B cell (primary cell): ENCODE measurements at regions not wholly inside any gene's neighbourhood (a gene's known extent, or its start where the extent isn't known, plus 50 kb on each side); places are given as distances from the start of the nearest gene placed in this dataset.

Experiments used
- CTCF ChIP-seq: fragments of 200-600 bp; IDR thresholded peaks from one replicate; pipeline ENCODE4 v1.8.0; 2022; ENCODE audit warnings: antibody characterized with exemption, mild to moderate bottlenecking
- EZH2 ChIP-seq: IDR thresholded peaks from 2 replicates; pipeline ENCODE4 v1.6.1; 2012; ENCODE audit warnings: borderline replicate concordance, low read depth, mild to moderate bottlenecking, moderate library complexity, low read length; ENCODE audit not compliant: insufficient read depth, poor library complexity, severe bottlenecking

GRCh38 chr6:3533981-3534380 is 77.1 kb upstream of the SLC22A23 start:
- no peak for TF ChIP-seq CTCF
- TF ChIP-seq EZH2, result no peak
